ENCODE measurements at regions not wholly inside any gene's neighbourhood (a gene's known extent, or its start where the extent isn't known, plus 50 kb on each side); places are given as distances from the start of the nearest gene placed in this dataset.

DNA sequence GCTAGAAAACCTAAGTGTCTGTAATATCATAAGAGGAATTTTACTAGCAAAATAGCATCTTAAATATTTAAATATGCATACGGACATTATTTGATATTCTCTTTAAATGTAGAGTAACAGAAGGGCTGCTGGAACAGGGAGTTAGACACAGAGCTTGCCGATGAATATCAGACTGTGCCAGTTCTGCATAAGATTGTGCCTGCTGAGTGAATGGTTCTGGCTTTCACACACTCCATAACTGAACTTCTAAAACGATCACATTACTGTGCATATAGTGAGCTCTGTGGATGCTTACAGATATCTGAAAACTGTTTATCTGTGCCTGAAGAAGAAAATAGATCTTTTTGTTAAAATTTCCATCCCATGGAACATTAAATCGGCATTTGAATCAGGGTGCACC lies 867.4 kb upstream of the PCDH10 start:
- Histone ChIP-seq H3K4me1 (replicated peaks) (no peaks in the 10 kb centered on the region), H3K9me3 (no peaks in the 10 kb centered on the region), H3K36me3 (no peaks in the 10 kb centered on the region), H3K4me3 (no peak overlapping the region), H3K27ac (no peak overlapping the region), H3K27me3 (replicated peaks; ENCODE audit: insufficient read depth) (no peaks in the 10 kb centered on the region)
- TF ChIP-seq POLR2A (IDR thresholded peaks at IDR 0.05) (no peak), POLR2AphosphoS5 (IDR thresholded peaks at IDR 0.05) (no peak), CTCF (IDR thresholded peaks at IDR 0.05) (no peak)
- WGBS = 74% methylated on average over 4 of the region's 4 CpGs
- intact Hi-C loops (cut with DNase I) = no loop called here
- no peak for DNase-seq (ENCODE audit: low spot score)

GRCh38 chr4:132284910-132285426 lies 864.1 kb upstream of the PCDH10 start:
- no peak for DNase-seq (ENCODE audit: low spot score)
- 97% methylated on average over 1 of the region's 1 CpG for WGBS
- TF ChIP-seq POLR2AphosphoS5 (IDR thresholded peaks at IDR 0.05) (no peak), POLR2A (IDR thresholded peaks at IDR 0.05) (no peak)
- intact Hi-C loops (cut with DNase I) = no loop called here
- Histone ChIP-seq H3K27ac (no peak overlapping the region), H3K4me1 (replicated peaks) (no peaks in the 10 kb centered on the region), H3K9me3 (no peaks in the 10 kb centered on the region), H3K36me3 (no peaks in the 10 kb centered on the region), H3K4me3 (no peak overlapping the region), H3K27me3 (replicated peaks; ENCODE audit: insufficient read depth) (no peaks in the 10 kb centered on the region)

DNA sequence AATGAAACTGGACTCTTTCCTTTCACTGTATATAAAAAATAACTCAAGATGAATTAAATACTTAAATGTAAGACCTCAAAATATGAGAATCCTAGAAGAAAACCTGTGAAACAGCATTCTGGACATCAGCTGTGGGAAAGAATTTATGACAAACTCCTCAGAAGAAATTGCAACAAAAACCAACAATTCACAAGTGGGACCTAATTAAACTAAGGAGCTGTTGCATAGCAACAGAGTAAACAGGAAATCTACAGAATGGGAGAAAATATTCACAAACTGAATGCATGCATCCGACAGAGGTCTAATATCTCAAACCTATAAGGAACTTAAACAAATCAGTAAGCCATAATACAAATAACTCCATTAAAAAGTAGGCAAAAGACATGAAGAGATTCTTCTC lies 851.7 kb upstream of the PCDH10 start:
- H3K4me3 ChIP-seq = no peak overlapping the region
- intact Hi-C loops (cut with DNase I) = no loop called here
- no peaks in the 10 kb centered on the region for H3K9me3 ChIP-seq
- no peak for TF ChIP-seq POLR2AphosphoS5 (IDR thresholded peaks at IDR 0.05)
- TF ChIP-seq CTCF (IDR thresholded peaks at IDR 0.05) = no peak
- no peak for TF ChIP-seq POLR2A (IDR thresholded peaks at IDR 0.05)
- H3K36me3 ChIP-seq = no peaks in the 10 kb centered on the region
- WGBS = 35% methylated on average over 1 of the region's 1 CpG
- no peak overlapping the region for H3K27ac ChIP-seq
- DNase-seq (ENCODE audit: low spot score) = no peak
- H3K27me3 ChIP-seq (replicated peaks; ENCODE audit: insufficient read depth) = no peaks in the 10 kb centered on the region
- H3K4me1 ChIP-seq (replicated peaks) = no peaks in the 10 kb centered on the region

GRCh38 chr4:132299841-132300240 lies 849.3 kb upstream of the PCDH10 start:
- no peak for DNase-seq (ENCODE audit: low spot score)
- Histone ChIP-seq H3K27ac (no peak overlapping the region), H3K4me3 (no peak overlapping the region), H3K4me1 (replicated peaks) (no peaks in the 10 kb centered on the region), H3K9me3 (no peaks in the 10 kb centered on the region), H3K36me3 (no peaks in the 10 kb centered on the region), H3K27me3 (replicated peaks; ENCODE audit: insufficient read depth) (no peaks in the 10 kb centered on the region)
- no peak for TF ChIP-seq POLR2AphosphoS5 (IDR thresholded peaks at IDR 0.05)
- TF ChIP-seq CTCF (IDR thresholded peaks at IDR 0.05) = no peak
- no peak for TF ChIP-seq POLR2A (IDR thresholded peaks at IDR 0.05)
- intact Hi-C loops (cut with DNase I) = no loop called here
- WGBS = 41% methylated on average over 1 of the region's 1 CpG

- H3K36me3 ChIP-seq = no peaks in the 10 kb centered on the region
- no peak overlapping the region for H3K27ac ChIP-seq
- intact Hi-C loops (cut with DNase I) = no loop called here
- H3K27me3 ChIP-seq (replicated peaks; ENCODE audit: insufficient read depth) = no peaks in the 10 kb centered on the region
- no peaks in the 10 kb centered on the region for H3K9me3 ChIP-seq
- no peak for DNase-seq (ENCODE audit: low spot score)
- WGBS = 52% methylated on average over 2 of the region's 2 CpGs
- no peaks in the 10 kb centered on the region for H3K4me1 ChIP-seq (replicated peaks)
- TF ChIP-seq CTCF (IDR thresholded peaks at IDR 0.05) (no peak), POLR2AphosphoS5 (IDR thresholded peaks at IDR 0.05) (no peak), POLR2A (IDR thresholded peaks at IDR 0.05) (no peak)
- H3K4me3 ChIP-seq = no peak overlapping the region
Observed at GRCh38 chr4:132312521-132312920, 836.6 kb upstream of the PCDH10 start.

Data from prostate gland (tissue), 2 donors.